ENCODE measurements at regions not wholly inside any gene's neighbourhood (a gene's known extent, or its start where the extent isn't known, plus 50 kb on each side); places are given as distances from the start of the nearest gene placed in this dataset.

GRCh38 chr15:96393209-96393513, 62.7 kb downstream of the NR2F2 start:
- TF ChIP-seq ZNF530 (tag by site-specific recombination; IDR thresholded peaks at IDR 0.05; ENCODE audit: low read depth) (no peak), REST (tag by site-specific recombination; IDR thresholded peaks at IDR 0.05) (no peak)

All from HEK293 (cell line).